ENCODE measurements at regions not wholly inside any gene's neighbourhood (a gene's known extent, or its start where the extent isn't known, plus 50 kb on each side); places are given as distances from the start of the nearest gene placed in this dataset.

DNA sequence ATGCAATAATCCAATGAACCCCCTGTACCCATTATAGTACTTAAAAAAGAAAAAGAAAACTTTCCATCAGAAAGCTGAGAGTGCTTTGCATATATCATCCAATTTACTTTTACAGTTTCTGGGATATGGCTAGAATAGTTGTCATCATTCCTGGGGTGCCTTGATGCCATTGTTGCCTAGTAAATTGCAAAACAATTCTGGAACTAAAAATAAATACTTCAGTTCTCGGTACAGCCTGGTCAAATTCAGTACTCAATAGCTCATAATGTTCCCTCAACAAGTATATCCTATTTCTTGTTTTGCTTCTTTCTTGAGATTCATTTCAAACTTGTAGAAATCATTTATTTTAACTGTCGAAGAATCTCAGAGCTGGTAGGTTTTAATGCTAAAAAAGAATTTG, 334.7 kb upstream of the MDFIC2 start:
- TF ChIP-seq POLR2A (IDR thresholded peaks at IDR 0.05) (no peak), POLR2AphosphoS5 (IDR thresholded peaks at IDR 0.05) (no peak)
- TF ChIP-seq, protein P1, sequence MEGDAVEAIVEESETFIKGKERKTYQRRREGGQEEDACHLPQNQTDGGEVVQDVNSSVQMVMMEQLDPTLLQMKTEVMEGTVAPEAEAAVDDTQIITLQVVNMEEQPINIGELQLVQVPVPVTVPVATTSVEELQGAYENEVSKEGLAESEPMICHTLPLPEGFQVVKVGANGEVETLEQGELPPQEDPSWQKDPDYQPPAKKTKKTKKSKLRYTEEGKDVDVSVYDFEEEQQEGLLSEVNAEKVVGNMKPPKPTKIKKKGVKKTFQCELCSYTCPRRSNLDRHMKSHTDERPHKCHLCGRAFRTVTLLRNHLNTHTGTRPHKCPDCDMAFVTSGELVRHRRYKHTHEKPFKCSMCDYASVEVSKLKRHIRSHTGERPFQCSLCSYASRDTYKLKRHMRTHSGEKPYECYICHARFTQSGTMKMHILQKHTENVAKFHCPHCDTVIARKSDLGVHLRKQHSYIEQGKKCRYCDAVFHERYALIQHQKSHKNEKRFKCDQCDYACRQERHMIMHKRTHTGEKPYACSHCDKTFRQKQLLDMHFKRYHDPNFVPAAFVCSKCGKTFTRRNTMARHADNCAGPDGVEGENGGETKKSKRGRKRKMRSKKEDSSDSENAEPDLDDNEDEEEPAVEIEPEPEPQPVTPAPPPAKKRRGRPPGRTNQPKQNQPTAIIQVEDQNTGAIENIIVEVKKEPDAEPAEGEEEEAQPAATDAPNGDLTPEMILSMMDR (IDR thresholded peaks at IDR 0.05), result no peak
